ENCODE measurements at regions not wholly inside any gene's neighbourhood (a gene's known extent, or its start where the extent isn't known, plus 50 kb on each side); places are given as distances from the start of the nearest gene placed in this dataset.

DNA sequence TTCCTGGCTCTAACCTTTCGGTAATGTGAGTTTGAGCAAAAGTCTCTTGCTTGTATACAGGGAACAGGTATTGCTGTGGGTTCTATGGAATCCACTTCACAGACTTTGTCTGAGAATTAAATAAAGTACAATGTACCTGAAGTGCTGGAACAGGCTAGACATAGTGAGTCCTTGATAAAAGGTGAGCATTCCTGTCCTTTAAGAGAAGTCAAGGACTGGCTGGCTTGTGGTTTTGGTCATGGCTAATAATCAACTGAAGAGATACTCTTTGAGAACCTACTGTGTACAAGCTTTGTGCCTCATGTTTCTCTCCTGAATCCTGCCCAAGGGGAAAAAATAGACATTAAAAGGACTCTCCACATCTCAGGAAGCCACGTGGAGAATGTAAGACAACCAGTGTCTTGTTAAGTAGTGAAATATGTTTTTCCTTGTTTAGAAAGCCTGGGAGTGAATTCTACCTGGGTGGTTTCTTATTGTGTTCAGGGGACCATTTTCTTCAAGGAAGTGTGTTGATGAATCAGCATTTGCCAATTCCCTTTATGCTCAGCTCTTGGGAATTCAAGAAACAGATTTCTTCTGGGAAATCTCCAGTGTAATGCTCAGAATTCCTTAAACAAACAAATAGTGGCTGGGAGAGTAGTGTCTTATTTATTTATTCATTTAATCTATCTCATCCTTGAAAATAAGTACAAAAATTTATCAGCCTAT is 55.2 kb upstream of the PLD5 start:
- TF ChIP-seq EZH2 (IDR thresholded peaks at IDR 0.05; ENCODE audit: borderline replicate concordance, low read depth, low read length) (no peak), ZFP30 (CRISPR knock-in tag; IDR thresholded peaks at IDR 0.05; ENCODE audit: borderline replicate concordance) (no peak), HDAC6 (IDR thresholded peaks at IDR 0.05; ENCODE audit: low read depth, low read length) (no peak), HNRNPLL (IDR thresholded peaks at IDR 0.05; ENCODE audit: low read depth, low read length, poor library complexity, severe bottlenecking) (no peak), CREB1 (IDR thresholded peaks at IDR 0.05) (no peak), CREB1 (CRISPR knock-in tag; IDR thresholded peaks at IDR 0.05) (no peak), POLR2AphosphoS5 (IDR thresholded peaks at IDR 0.05; ENCODE audit: control insufficient read depth, insufficient read depth, low read depth, low read length) (no peak), MTA3 (IDR thresholded peaks at IDR 0.05; ENCODE audit: borderline replicate concordance) (no peak), SREBF1 (IDR thresholded peaks at IDR 0.05; ENCODE audit: borderline replicate concordance, low read depth, low read length) (no peak)
- TF ChIP-seq, protein P1, sequence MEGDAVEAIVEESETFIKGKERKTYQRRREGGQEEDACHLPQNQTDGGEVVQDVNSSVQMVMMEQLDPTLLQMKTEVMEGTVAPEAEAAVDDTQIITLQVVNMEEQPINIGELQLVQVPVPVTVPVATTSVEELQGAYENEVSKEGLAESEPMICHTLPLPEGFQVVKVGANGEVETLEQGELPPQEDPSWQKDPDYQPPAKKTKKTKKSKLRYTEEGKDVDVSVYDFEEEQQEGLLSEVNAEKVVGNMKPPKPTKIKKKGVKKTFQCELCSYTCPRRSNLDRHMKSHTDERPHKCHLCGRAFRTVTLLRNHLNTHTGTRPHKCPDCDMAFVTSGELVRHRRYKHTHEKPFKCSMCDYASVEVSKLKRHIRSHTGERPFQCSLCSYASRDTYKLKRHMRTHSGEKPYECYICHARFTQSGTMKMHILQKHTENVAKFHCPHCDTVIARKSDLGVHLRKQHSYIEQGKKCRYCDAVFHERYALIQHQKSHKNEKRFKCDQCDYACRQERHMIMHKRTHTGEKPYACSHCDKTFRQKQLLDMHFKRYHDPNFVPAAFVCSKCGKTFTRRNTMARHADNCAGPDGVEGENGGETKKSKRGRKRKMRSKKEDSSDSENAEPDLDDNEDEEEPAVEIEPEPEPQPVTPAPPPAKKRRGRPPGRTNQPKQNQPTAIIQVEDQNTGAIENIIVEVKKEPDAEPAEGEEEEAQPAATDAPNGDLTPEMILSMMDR (IDR thresholded peaks at IDR 0.05 in 2 of 3, conservative IDR thresholded peaks at IDR 0.05 in 1 of 3; ENCODE audit: insufficient read depth in 2 of 3, low read depth in 1 of 3, low read length in 3 of 3) = no peak
- TF ChIP-seq, protein P2, sequence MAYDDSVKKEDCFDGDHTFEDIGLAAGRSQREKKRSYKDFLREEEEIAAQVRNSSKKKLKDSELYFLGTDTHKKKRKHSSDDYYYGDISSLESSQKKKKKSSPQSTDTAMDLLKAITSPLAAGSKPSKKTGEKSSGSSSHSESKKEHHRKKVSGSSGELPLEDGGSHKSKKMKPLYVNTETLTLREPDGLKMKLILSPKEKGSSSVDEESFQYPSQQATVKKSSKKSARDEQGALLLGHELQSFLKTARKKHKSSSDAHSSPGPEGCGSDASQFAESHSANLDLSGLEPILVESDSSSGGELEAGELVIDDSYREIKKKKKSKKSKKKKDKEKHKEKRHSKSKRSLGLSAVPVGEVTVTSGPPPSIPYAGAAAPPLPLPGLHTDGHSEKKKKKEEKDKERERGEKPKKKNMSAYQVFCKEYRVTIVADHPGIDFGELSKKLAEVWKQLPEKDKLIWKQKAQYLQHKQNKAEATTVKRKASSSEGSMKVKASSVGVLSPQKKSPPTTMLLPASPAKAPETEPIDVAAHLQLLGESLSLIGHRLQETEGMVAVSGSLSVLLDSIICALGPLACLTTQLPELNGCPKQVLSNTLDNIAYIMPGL (CRISPR knock-in tag; IDR thresholded peaks at IDR 0.05) = no peak

Data from K562 (cell line).